DND-41 (cell line): ENCODE measurements at regions not wholly inside any gene's neighbourhood (a gene's known extent, or its start where the extent isn't known, plus 50 kb on each side); places are given as distances from the start of the nearest gene placed in this dataset.

Experiments
- ATAC-seq: fragments of 200-7000 bp; cut with Tn5 transposase; 3 replicates; pipeline ENCODE4 v1.9.1; 2021; ENCODE audit warnings: low read depth; ENCODE audit not compliant: insufficient read depth
- DNase-seq: peaks from one replicate; pipeline ENCODE4 v3.0.0-alpha.2; 2020
- H2AFZ ChIP-seq: 2 replicates; pipeline ENCODE4 v1.6.0; 2012; ENCODE audit warnings: low read depth, low read length
- H3K27ac ChIP-seq: 2 replicates; pipeline ENCODE4 v1.5.1; 2012; ENCODE audit warnings: low read length, inconsistent platforms
- H3K27me3 ChIP-seq: fragments of 200-600 bp; sonication (generic); 2 replicates; pipeline ENCODE4 v1.6.0; 2012; ENCODE audit warnings: low read length, mild to moderate bottlenecking, inconsistent platforms; ENCODE audit not compliant: insufficient read depth, poor library complexity
- H3K36me3 ChIP-seq: 2 replicates; pipeline ENCODE4 v1.5.1; 2012; ENCODE audit warnings: low read length, inconsistent platforms; ENCODE audit not compliant: insufficient read depth
- H3K4me1 ChIP-seq: 2 replicates; pipeline ENCODE4 v1.5.1; 2012; ENCODE audit warnings: mild to moderate bottlenecking, low read length; ENCODE audit not compliant: insufficient read depth
- H3K4me2 ChIP-seq: 2 replicates; pipeline ENCODE4 v1.6.0; 2012; ENCODE audit warnings: mild to moderate bottlenecking, moderate library complexity, low read length, inconsistent platforms; ENCODE audit not compliant: insufficient read depth
- H3K4me3 ChIP-seq, 2 experiments: fragments of 200-600 bp in 1 of 2; shearing (Covaris generic) in 1 of 2; 2 replicates each; pipeline ENCODE4 v1.5.1; 2012 to 2016; ENCODE audit warnings: inconsistent platforms in 2 of 2, low read length in 2 of 2, mild to moderate bottlenecking in 2 of 2, low read depth in 1 of 2, moderate library complexity in 1 of 2
- H3K79me2 ChIP-seq: 2 replicates; pipeline ENCODE4 v1.6.0; 2012; ENCODE audit warnings: low read length, inconsistent platforms; ENCODE audit not compliant: insufficient read depth
- H3K9ac ChIP-seq: 2 replicates; pipeline ENCODE4 v1.6.0; 2012; ENCODE audit warnings: low read depth, mild to moderate bottlenecking, inconsistent platforms, low read length, moderate library complexity
- H3K9me3 ChIP-seq: 2 replicates; pipeline ENCODE4 v1.5.1; 2012; ENCODE audit warnings: low read length, moderate library complexity, mild to moderate bottlenecking, inconsistent platforms; ENCODE audit not compliant: insufficient read depth, severe bottlenecking
- H4K20me1 ChIP-seq: 2 replicates; pipeline ENCODE4 v1.6.0; 2012; ENCODE audit warnings: low read length; ENCODE audit not compliant: insufficient read depth
- EZH2 ChIP-seq: IDR thresholded peaks from 3 replicates; pipeline ENCODE4 v1.6.1; 2012; ENCODE audit warnings: borderline replicate concordance, low read depth, mild to moderate bottlenecking, moderate library complexity, low read length, inconsistent platforms; ENCODE audit not compliant: severe bottlenecking
- TF ChIP-seq, protein P1 (sequence below): IDR thresholded peaks from 2 replicates; pipeline ENCODE4 v1.5.1; 2012; ENCODE audit warnings: borderline replicate concordance, low read length, moderate library complexity, mild to moderate bottlenecking; ENCODE audit not compliant: poor library complexity, severe bottlenecking; ENCODE audit errors: extremely low read depth

DNA sequence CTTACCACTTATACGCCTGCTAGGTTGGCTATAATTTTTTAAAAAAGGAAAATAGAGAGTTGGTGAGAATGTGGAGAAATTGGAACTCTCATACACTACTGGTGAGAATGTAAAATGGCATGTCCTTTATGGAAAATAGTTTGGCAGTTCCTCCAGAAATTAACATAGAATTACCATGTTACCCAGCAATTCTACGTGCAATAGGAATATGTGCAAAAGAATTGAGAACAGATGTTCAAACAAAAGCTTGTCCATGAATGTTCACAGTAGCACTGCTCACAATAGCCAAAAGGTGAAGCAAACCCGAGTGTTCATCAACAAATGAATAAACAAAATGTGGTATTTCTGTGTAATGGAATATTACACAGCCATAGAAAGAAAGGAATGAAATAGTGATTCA is 592.2 kb downstream of the DHX35 start:
- H3K4me2 ChIP-seq, result no peak overlapping the region
- H3K4me1 ChIP-seq, result no peaks in the 10 kb centered on the region
- no peaks in the 10 kb centered on the region for H3K79me2 ChIP-seq
- H2AFZ ChIP-seq, result no peak overlapping the region
- H3K9ac ChIP-seq, result no peak overlapping the region
- TF ChIP-seq, protein P1, sequence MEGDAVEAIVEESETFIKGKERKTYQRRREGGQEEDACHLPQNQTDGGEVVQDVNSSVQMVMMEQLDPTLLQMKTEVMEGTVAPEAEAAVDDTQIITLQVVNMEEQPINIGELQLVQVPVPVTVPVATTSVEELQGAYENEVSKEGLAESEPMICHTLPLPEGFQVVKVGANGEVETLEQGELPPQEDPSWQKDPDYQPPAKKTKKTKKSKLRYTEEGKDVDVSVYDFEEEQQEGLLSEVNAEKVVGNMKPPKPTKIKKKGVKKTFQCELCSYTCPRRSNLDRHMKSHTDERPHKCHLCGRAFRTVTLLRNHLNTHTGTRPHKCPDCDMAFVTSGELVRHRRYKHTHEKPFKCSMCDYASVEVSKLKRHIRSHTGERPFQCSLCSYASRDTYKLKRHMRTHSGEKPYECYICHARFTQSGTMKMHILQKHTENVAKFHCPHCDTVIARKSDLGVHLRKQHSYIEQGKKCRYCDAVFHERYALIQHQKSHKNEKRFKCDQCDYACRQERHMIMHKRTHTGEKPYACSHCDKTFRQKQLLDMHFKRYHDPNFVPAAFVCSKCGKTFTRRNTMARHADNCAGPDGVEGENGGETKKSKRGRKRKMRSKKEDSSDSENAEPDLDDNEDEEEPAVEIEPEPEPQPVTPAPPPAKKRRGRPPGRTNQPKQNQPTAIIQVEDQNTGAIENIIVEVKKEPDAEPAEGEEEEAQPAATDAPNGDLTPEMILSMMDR, result no peak
- no peak for TF ChIP-seq EZH2
- H3K36me3 ChIP-seq, result no peaks in the 10 kb centered on the region
- no peak overlapping the region for H3K27ac ChIP-seq
- ATAC-seq, result no peak
- no peak for DNase-seq
- no peaks in the 10 kb centered on the region for H3K27me3 ChIP-seq
- H3K9me3 ChIP-seq, result peaks cover 3% of the 10 kb centered on the region
- H4K20me1 ChIP-seq, result no peaks in the 10 kb centered on the region
- no peak overlapping the region for H3K4me3 ChIP-seq

DNA sequence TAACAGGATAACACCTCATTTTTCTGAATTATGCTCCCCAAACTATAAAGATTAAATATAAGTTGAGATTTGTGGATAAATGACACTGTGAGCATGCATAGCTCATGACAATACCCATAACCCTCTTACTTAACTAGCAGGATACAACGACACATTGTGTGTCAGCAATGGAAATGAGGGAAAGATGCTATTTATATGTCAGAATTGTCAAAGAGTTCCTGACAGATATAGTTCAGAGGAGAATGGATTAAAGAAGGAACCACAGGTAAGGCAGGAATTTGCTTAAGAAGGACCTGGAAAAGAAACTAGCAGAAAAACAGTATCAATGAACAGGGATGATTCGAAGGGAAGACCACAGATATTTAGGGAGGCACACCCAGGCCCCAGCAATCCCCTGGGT is 591.0 kb downstream of the DHX35 start:
- Histone ChIP-seq H3K9me3 (peaks cover 3% of the 10 kb centered on the region), H3K79me2 (no peaks in the 10 kb centered on the region), H2AFZ (no peak overlapping the region), H3K4me2 (no peak overlapping the region), H4K20me1 (no peaks in the 10 kb centered on the region), H3K27me3 (no peaks in the 10 kb centered on the region), H3K9ac (no peak overlapping the region), H3K4me1 (no peaks in the 10 kb centered on the region), H3K27ac (no peak overlapping the region), H3K4me3 (no peak overlapping the region), H3K36me3 (no peaks in the 10 kb centered on the region)
- DNase-seq (no peak), ATAC-seq (no peak)
- TF ChIP-seq EZH2, result no peak
- TF ChIP-seq, protein P1, result no peak

DNA sequence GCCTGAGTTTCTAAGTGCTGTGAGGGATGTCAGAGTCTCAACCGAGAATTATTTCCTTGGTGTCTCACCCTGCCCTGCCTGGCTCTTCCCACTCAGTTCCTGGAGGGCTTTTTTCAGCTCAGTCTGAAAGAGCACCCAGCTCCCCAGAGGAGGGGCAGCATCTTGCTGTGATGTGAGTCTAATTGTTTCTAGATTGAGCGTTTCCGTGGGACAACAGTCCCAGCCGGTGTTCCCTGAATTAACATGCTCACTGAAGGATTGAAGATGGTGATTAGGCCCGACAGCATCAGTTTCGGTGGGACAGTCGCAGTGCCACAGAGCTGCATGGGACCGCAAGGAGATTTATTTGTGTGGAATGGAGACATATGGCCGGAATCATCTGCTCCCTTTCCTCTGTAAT is 587.6 kb downstream of the DHX35 start:
- Histone ChIP-seq H3K27ac (no peak overlapping the region), H3K79me2 (no peaks in the 10 kb centered on the region)
- ATAC-seq, result no peak

More for the DNA sequence above, 587.6 kb downstream of the DHX35 start:
- TF ChIP-seq, protein P1, result no peak
- TF ChIP-seq EZH2, result no peak
- no peak overlapping the region for H2AFZ ChIP-seq
- H4K20me1 ChIP-seq, result no peaks in the 10 kb centered on the region
- no peaks in the 10 kb centered on the region for H3K36me3 ChIP-seq
- H3K9ac ChIP-seq, result no peak overlapping the region
- no peak for DNase-seq
- H3K4me3 ChIP-seq, result no peak overlapping the region
- H3K9me3 ChIP-seq, result no peaks in the 10 kb centered on the region
- H3K4me1 ChIP-seq, result no peaks in the 10 kb centered on the region
- no peak overlapping the region for H3K4me2 ChIP-seq
- H3K27me3 ChIP-seq, result no peaks in the 10 kb centered on the region
